GM12878 (cell line): ENCODE measurements at regions not wholly inside any gene's neighbourhood (a gene's known extent, or its start where the extent isn't known, plus 50 kb on each side); places are given as distances from the start of the nearest gene placed in this dataset.

Source experiments
- ATAC-seq: fragments of 200-7000 bp; cut with Tn5 transposase; 3 replicates; pipeline ENCODE4 v1.9.1; 2020; ENCODE audit warnings: mild to moderate bottlenecking, moderate library complexity
- BruUV-seq: library from RNA; stranded (reverse); fragments of 400-500 nt; replicated peaks from 2 replicates; lab custom pipeline; 2021; lab: Mats Ljungman, UMichigan
- CTCF ChIA-PET: fragments of 300-600 bp; sonication (Branson Sonifier 250); formaldehyde crosslinking; extraction: SDS; loops from one replicate; lab custom pipeline; 2021; ENCODE audit warnings: inconsistent platforms; lab: Yijun Ruan, JAX
- POLR2A ChIA-PET: fragments of 350-600 bp; formaldehyde crosslinking; extraction: SDS; loops from one replicate; lab custom pipeline; 2021; ENCODE audit warnings: inconsistent platforms; lab: Charles Lee
- RAD21 ChIA-PET: fragments of 300-600 bp; sonication (Branson Sonifier 250); formaldehyde crosslinking; loops from one replicate; lab custom pipeline; 2023; ENCODE audit warnings: antibody characterized with exemption; ENCODE audit not compliant: unreplicated experiment; lab: Charles Lee
- SMC1A ChIA-PET: fragments of 300-600 bp; sonication (Branson Sonifier 250); formaldehyde crosslinking; loops from one replicate; lab custom pipeline; 2023; ENCODE audit not compliant: unreplicated experiment, uncharacterized antibody; lab: Charles Lee
- DNase-seq: peaks from one replicate; pipeline ENCODE4 v3.0.0-alpha.2; 2011; ENCODE audit warnings: low read depth, low spot score
- FAIRE-seq: peaks from 3 replicates; lab custom pipeline; 2011; peaks lifted over from hg19 to GRCh38; lab: Jason Lieb, UNC
- H2AFZ ChIP-seq: 2 replicates; pipeline ENCODE4 v1.6.0; 2011; ENCODE audit warnings: low read depth, low read length, control low read depth; ENCODE audit not compliant: control insufficient read depth
- H3K27ac ChIP-seq: 2 replicates; pipeline ENCODE4 v1.5.1; 2011; ENCODE audit warnings: control low read depth; ENCODE audit not compliant: control insufficient read depth, insufficient read depth
- H3K27me3 ChIP-seq, 2 experiments: replicated peaks in 1 of 2; 2 replicates each; pipeline versions ENCODE4 v1.6.0 to v1.6.1; 2011; ENCODE audit warnings: low read length in 1 of 2; ENCODE audit not compliant: control insufficient read depth in 2 of 2, insufficient read depth in 2 of 2
- H3K36me3 ChIP-seq, 2 experiments: 2 replicates each; pipeline ENCODE4 v1.5.1; 2011; ENCODE audit warnings: low read length in 1 of 2; ENCODE audit not compliant: control insufficient read depth in 2 of 2, insufficient read depth in 2 of 2
- H3K4me1 ChIP-seq: 2 replicates; pipeline ENCODE4 v1.6.1; 2011; ENCODE audit warnings: mild to moderate bottlenecking, low read length, moderate library complexity, mixed read lengths; ENCODE audit not compliant: control insufficient read depth, insufficient read depth
- H3K4me2 ChIP-seq: 2 replicates; pipeline ENCODE4 v1.6.0; 2011; ENCODE audit warnings: control low read depth; ENCODE audit not compliant: control insufficient read depth, insufficient read depth
- H3K4me3 ChIP-seq: fragments of 200-600 bp; sonication (generic); 2 replicates; pipeline ENCODE4 v1.5.1; 2016
- H3K79me2 ChIP-seq: 2 replicates; pipeline ENCODE4 v1.6.0; 2011; ENCODE audit warnings: low read length; ENCODE audit not compliant: control insufficient read depth, insufficient read depth
- H3K9ac ChIP-seq: 2 replicates; pipeline ENCODE4 v1.8.0; 2011; ENCODE audit warnings: low read length, control low read depth, mixed read lengths; ENCODE audit not compliant: control insufficient read depth, insufficient read depth
- H3K9me3 ChIP-seq: replicated peaks from 3 replicates; pipeline ENCODE4 v1.5.1; 2011; ENCODE audit warnings: mild to moderate bottlenecking, low read length; ENCODE audit not compliant: control insufficient read depth, insufficient read depth
- H4K20me1 ChIP-seq: 2 replicates; pipeline ENCODE4 v1.6.0; 2011; ENCODE audit not compliant: control insufficient read depth, insufficient read depth
- CHD2 ChIP-seq: IDR thresholded peaks from 2 replicates; pipeline ENCODE4 v1.6.1; 2011; ENCODE audit warnings: low read depth, low read length, improper control_type of control experiment, borderline replicate concordance
- HDAC2 ChIP-seq: fragments of 200-600 bp; sonication (generic); IDR thresholded peaks from 2 replicates; pipeline ENCODE4 v1.6.1; 2017
- MEF2B ChIP-seq: fragments of 450-650 bp; IDR thresholded peaks from 2 replicates; pipeline ENCODE4 v1.6.1; 2018; ENCODE audit warnings: mild to moderate bottlenecking, moderate library complexity; ENCODE audit not compliant: partially characterized antibody, poor library complexity, severe bottlenecking
- MTA2 ChIP-seq: fragments of 450-650 bp; IDR thresholded peaks from 2 replicates; pipeline ENCODE4 v1.6.1; 2016; ENCODE audit warnings: low read depth, mild to moderate bottlenecking, moderate library complexity
- MYB ChIP-seq: fragments of 150-350 bp; IDR thresholded peaks from 2 replicates; pipeline ENCODE4 v1.6.1; 2014; ENCODE audit warnings: mild to moderate bottlenecking, low read depth, low read length, borderline replicate concordance
- MYC ChIP-seq: IDR thresholded peaks from 2 replicates; pipeline ENCODE4 v1.6.1; 2011; ENCODE audit warnings: mild to moderate bottlenecking, low read length, moderate library complexity, inconsistent platforms; ENCODE audit not compliant: insufficient read depth, insufficient replicate concordance, insufficient read length, severe bottlenecking
- NFXL1 ChIP-seq: fragments of 450-650 bp; IDR thresholded peaks from 2 replicates; pipeline ENCODE4 v1.6.1; 2017; ENCODE audit warnings: antibody characterized with exemption, mild to moderate bottlenecking, borderline replicate concordance
- NKRF ChIP-seq: fragments of 450-650 bp; conservative IDR thresholded peaks from 2 replicates; pipeline ENCODE4 v1.6.1; 2017; ENCODE audit warnings: mild to moderate bottlenecking, moderate library complexity
- POU2F2 ChIP-seq: IDR thresholded peaks from 3 replicates; pipeline ENCODE4 v1.6.1; 2011; ENCODE audit warnings: low read depth, mild to moderate bottlenecking, low read length, borderline replicate concordance
- RAD51 ChIP-seq: fragments of 450-650 bp; IDR thresholded peaks from 2 replicates; pipeline ENCODE4 v1.6.1; 2016; ENCODE audit warnings: moderate library complexity, mild to moderate bottlenecking, inconsistent platforms
- RELA ChIP-seq: fragments of 450-650 bp; IDR thresholded peaks from 2 replicates; pipeline ENCODE4 v1.8.0; 2014; ENCODE audit warnings: borderline replicate concordance; ENCODE audit not compliant: partially characterized antibody
- RELB ChIP-seq: fragments of 450-650 bp; IDR thresholded peaks from 2 replicates; pipeline ENCODE4 v1.6.1; 2017; ENCODE audit warnings: low read depth, mild to moderate bottlenecking, moderate library complexity
- SUZ12 ChIP-seq: fragments of 200-600 bp; sonication (generic); IDR thresholded peaks from one replicate; pipeline ENCODE4 v1.6.1; 2018; ENCODE audit warnings: antibody characterized with exemption, mild to moderate bottlenecking; ENCODE audit not compliant: unreplicated experiment
- USF2 ChIP-seq: IDR thresholded peaks from 2 replicates; pipeline ENCODE4 v1.6.1; 2011; ENCODE audit warnings: low read depth, low read length, improper control_type of control experiment, borderline replicate concordance
- YY1 ChIP-seq: IDR thresholded peaks from 2 replicates; pipeline ENCODE4 v1.6.1; 2011; ENCODE audit warnings: low read depth, mild to moderate bottlenecking, low read length
- ZNF384 ChIP-seq: IDR thresholded peaks from 2 replicates; pipeline ENCODE4 v1.6.1; 2012; ENCODE audit warnings: low read depth, mild to moderate bottlenecking, low read length, improper control_type of control experiment, borderline replicate concordance
- ZNF592 ChIP-seq: fragments of 450-650 bp; IDR thresholded peaks from 2 replicates; pipeline ENCODE4 v1.6.1; 2017; ENCODE audit warnings: mild to moderate bottlenecking, moderate library complexity
- ZNF622 ChIP-seq: fragments of 450-650 bp; IDR thresholded peaks from 2 replicates; pipeline ENCODE4 v1.6.1; 2017; ENCODE audit warnings: mild to moderate bottlenecking, inconsistent platforms
- WGBS: methylation state at CpG from one replicate; pipeline ENCODE4 v1.1.6; 2016; ENCODE audit warnings: low lambda C conversion rate; ENCODE audit not compliant: insufficient replicate concordance, insufficient coverage; ENCODE audit errors: missing lambda C conversion rate; 5-methylcytosine and 5-hydroxymethylcytosine counted together
- in situ Hi-C: fragments of 300-500 bp; cut with MboI; formaldehyde crosslinking; loops from 9 replicates; pipeline ENCODE4 v1.14.3; 2018; ENCODE audit warnings: mixed read lengths
- intact Hi-C: fragments of 100-400 bp; cut with micrococcal nuclease; formaldehyde crosslinking; loops from one replicate; pipeline ENCODE4 v1.14.2; 2022; ENCODE audit not compliant: unreplicated experiment

- no peaks in the 10 kb centered on the region for H3K27me3 ChIP-seq
- no peaks in the 10 kb centered on the region for H4K20me1 ChIP-seq
- no peaks in the 10 kb centered on the region for H3K4me1 ChIP-seq
- no TSS peak for BruUV-seq
- H3K79me2 ChIP-seq = no peaks in the 10 kb centered on the region
- no peaks in the 10 kb centered on the region for H3K9me3 ChIP-seq
- DNase-seq (no peak), ATAC-seq (no peak), FAIRE-seq (no peak)
- in situ Hi-C loops = no loop called here
- RAD21 ChIA-PET = no interaction called here
- intact Hi-C loops = no loop called here
- no peak overlapping the region for H3K4me3 ChIP-seq
- H3K9ac ChIP-seq = no peak overlapping the region
- H3K4me2 ChIP-seq = no peak overlapping the region
- no peaks in the 10 kb centered on the region for H3K36me3 ChIP-seq
- H3K27ac ChIP-seq = no peak overlapping the region
- WGBS = 0% methylated on average over 3 of the region's 3 CpGs
- POLR2A ChIA-PET = no interaction called here
- CTCF ChIA-PET = no interaction called here
- no peak overlapping the region for H2AFZ ChIP-seq
- SMC1A ChIA-PET = no interaction called here
- TF ChIP-seq RELA = no peak
- TF ChIP-seq SUZ12 = no peak
- no peak for TF ChIP-seq USF2
- TF ChIP-seq ZNF592 = no peak
- TF ChIP-seq NFXL1 = no peak
- no peak for TF ChIP-seq MTA2
- TF ChIP-seq MEF2B = no peak
- TF ChIP-seq YY1 = no peak
- no peak for TF ChIP-seq RELB
- no peak for TF ChIP-seq ZNF622
- TF ChIP-seq CHD2 = no peak
- TF ChIP-seq RAD51 = no peak
- no peak for TF ChIP-seq POU2F2
- TF ChIP-seq MYB = no peak
- TF ChIP-seq NKRF = no peak
- no peak for TF ChIP-seq HDAC2
- TF ChIP-seq ZNF384 = no peak
- TF ChIP-seq MYC = no peak
Observed at GRCh38 chr5:25099538-25099937, 454.8 kb upstream of the CDH10 start.
